GM19468 (cell line): ENCODE measurements at regions not wholly inside any gene's neighbourhood (a gene's known extent, or its start where the extent isn't known, plus 50 kb on each side); places are given as distances from the start of the nearest gene placed in this dataset.

ENCODE experiments used
- ATAC-seq: cut with Tn5 transposase; IDR thresholded peaks from one replicate; pipeline ENCODE4 v1.9.1; 2021; ENCODE audit warnings: mild to moderate bottlenecking, moderate library complexity, moderate number of reproducible peaks; ENCODE audit not compliant: unreplicated experiment; ENCODE audit errors: extremely low read depth

DNA sequence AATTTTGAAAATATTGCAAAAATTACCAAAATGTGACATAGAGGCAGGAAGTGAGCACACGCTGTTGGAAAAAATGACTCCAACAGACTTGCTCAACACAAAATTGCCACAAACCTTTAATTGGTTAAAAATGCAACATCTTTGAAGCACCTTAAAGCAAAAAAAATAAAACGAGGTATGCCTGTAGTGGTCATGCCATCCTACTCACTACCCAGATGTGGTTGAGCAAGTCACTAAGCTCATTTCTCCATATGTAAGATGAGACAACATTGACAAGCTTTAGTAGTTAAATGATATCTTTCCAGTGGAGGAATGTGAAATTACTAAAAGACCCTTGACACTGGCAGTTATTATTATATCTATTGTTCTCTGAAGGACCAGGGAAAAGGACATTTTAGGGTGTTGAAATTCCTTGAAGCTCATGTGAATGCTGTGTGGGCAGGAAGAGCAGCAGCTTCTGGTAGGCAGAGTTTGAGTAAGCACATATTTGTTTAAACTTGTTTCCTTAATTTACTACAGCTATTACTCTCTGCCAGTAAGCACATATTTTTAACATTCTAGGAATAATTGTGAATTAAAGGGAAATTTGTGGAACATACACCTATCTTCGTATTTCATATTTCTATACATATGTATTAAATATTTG is 131.6 kb upstream of the P2RY1 start:
- ATAC-seq, result no peak

DNA sequence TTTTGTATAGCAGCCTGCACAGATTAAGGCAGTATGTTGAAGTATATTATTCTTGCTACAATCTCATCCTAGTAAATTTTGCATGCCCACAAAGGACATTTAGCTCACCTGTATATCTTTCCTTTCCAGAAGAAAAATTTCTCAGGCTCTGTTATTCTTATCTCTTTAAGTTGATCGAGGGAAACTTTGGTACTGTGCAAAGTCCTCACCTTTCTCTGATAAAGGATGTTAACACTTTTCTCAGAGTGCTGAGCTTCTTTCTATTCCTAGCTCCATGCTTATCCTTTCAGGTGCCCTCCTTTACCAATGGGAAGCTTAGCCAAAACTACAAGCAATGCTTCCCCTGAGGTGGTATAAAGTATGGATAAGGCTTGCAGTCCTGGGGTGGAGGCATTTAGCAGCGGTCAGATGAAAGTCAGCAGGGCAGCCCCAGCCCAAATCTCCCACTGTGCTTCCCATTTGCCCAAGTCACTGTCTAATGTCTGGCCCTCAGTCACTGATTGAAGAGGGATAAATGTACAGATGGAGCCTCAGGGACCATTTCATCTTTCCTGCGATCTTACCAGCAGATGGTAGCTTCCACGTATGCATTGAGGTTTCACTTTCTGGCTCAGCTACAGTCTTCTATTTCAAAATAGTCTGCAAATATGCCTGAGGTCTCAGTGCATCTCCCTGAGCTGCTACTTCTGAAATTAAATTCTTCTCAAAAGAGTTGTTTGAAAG is 127.8 kb upstream of the P2RY1 start:
- ATAC-seq, result peak; percentile 19

DNA sequence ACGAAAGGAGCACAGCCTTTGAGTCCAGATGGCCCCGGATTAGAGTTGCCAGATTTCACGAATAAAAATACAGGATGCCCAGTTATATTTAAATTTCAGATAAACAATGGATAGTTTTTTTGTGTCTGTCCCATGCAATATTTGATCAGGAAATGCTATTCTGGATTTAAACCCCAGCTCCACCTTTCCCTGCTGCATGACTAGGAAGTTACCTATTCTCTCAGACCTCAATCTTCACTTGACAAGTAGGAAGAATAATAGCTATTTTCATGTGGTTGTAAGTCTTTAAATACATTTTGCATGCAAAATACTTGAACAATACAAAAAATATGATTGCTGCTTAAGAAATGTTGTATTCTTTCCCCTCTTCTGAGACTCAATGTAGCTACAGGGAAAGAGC is 125.3 kb upstream of the P2RY1 start:
- no peak for ATAC-seq

DNA sequence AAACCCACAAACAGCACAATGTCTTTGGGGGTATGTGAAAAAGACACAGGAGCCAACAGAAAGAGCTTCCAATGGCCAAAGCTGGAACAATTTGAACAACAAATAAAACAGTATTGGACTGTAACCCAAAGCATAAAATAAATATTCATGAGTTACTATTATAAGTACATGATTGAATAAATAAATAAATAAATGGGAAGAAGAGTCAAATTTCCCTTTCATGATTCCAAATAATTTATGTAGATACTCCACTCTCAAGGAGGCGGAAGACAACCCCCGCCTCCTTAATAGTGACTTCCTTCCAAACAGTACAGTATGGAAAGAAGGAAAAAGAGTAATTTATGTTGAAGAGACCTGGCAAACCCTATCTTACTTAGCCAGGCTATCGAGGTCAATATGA is 124.4 kb upstream of the P2RY1 start:
- ATAC-seq, result no peak

DNA sequence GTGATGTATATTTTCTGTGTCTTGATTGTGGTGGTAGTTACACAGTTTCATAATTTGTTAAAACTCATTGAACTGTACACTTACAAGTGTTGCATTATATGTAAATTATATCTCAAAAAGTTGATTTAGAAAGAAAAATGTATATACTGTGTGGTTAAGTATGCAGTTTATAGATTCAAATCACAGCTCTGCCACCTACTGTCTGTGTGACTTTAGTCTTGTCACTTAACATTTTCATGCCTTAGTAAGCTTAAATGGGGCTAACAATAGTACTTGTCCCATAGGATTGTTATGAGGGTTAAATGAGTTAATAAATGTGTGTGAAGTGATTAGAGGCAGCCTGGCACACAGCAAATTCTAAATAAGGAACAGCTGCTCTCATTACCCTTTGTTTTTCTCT is 120.9 kb upstream of the P2RY1 start:
- ATAC-seq, result no peak

DNA sequence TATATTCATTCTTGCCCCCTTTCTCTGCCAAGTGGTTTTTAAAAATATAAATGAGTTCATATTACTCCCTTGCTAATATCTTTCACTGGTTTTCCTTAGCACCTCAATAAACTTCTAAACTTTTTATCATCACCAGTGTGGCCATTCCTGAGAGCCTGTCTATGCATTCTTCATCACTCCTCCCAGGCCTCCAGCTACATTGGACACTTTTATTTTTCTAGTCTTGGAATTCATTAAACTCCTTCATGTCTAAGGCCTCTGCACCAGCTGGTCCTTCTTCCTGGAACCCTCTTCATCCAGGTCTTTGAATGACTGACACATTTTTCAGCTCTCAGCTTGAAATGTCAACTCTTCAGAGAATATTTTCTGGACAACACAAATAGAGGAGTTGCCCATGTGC is 120.4 kb upstream of the P2RY1 start:
- no peak for ATAC-seq

DNA sequence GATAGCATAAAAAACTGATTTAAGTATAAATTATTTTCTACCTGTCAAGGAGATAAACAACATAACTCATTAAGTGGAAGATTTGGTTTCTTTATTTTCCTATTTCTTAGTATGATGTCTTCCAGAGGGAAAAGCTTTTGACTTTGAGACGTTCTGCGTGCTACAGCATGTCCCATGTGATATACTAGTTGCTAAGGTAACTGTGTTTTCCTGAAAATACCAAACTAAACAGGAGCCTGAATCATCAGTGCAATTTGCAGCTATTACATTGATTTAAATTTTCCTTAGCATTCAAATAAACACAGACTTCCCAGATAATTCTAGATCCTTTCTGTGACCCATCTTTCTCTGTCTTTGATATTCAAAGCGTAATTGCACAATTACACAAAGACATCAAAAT is 117.7 kb upstream of the P2RY1 start:
- no peak for ATAC-seq

DNA sequence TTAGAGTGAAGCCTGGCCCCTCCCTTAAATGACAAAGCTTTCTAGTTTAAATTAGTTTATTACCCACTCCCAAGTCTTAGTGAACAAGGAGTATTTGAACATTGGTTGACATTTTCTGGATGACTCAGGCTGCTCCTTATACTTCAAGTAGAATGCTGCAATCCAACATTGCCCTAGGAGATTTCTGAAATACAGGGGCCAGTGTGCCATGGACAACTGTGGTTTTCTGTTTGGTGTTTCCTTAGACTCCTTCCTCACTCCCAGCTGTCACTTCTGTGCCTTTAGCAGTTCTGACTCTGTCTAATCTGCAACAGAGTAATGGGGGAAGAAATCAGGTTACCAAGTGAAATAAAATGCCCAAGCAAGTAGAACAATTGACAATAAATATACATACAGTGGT is 116.1 kb upstream of the P2RY1 start:
- no peak for ATAC-seq

DNA sequence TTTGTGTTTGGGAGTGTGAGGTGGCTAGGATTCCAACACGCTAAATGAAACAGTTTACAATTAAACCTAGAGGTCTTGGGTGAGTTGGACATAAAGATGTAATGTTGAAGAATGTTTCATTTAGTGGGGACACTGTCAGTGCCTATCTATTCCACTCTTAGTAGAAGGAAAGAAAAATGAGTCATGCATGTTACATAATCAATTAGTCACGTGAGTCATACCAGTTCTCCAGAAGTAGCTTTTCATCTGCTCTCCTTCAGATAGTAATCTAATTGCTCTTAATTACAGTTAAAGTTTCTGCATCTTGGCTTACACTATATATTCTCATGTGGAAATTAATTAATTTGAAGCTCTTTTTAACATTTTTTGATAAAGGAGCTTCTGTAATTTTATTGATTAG is 115.7 kb upstream of the P2RY1 start:
- no peak for ATAC-seq

DNA sequence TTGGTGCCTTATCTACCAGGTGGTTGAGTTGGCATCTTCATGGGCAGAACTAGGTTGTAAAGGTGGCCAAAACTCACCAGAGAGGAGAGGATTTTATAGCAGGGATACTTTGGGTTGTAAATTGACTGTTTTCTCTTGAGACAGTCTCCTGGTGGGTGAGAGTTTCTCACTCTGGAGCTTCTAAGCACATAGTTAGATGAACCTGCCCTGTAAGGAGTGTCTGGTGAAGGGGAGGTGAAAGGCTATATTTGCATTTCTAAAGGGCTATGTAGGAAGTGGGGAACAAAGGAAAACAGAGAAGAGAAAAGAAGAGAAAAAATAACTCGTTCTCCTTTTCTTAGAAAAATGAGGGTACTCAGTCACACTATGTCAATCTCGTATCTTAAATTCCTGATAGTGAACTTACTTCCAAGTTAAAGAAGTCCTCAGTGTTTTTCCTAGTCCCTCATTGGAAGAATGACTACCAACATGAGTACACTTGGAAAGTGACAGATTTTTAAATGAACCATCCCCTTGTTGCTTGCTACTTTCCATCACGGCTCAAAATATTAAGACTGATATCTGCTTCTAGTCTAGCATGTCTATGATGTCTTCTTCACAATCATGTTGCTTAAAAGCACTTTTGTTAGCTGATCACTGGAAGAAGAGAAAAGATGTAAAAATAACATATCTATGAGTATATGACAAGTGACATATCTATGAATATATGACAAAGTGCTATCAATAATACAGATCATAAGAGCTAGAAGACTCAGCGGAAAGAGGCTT is 113.8 kb upstream of the P2RY1 start:
- no peak for ATAC-seq

DNA sequence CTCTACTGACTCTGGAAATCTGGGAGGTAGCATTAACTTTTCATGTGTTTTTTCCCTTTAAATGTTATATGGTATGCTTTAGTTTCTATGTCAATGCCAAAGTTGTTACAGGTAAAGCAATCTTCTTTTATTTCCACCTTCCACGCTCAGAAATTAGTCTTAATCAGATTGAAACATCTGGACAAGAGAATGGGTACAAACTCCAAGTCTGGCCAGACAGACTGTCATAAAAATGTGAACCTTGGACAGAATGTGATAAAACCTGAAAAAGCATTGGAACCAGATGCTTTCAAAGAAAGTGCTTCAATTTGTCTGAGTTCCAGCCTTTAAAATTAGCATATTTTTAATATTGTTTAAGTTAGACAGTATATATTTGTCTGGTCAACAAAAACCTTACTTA is 110.7 kb upstream of the P2RY1 start:
- no peak for ATAC-seq

DNA sequence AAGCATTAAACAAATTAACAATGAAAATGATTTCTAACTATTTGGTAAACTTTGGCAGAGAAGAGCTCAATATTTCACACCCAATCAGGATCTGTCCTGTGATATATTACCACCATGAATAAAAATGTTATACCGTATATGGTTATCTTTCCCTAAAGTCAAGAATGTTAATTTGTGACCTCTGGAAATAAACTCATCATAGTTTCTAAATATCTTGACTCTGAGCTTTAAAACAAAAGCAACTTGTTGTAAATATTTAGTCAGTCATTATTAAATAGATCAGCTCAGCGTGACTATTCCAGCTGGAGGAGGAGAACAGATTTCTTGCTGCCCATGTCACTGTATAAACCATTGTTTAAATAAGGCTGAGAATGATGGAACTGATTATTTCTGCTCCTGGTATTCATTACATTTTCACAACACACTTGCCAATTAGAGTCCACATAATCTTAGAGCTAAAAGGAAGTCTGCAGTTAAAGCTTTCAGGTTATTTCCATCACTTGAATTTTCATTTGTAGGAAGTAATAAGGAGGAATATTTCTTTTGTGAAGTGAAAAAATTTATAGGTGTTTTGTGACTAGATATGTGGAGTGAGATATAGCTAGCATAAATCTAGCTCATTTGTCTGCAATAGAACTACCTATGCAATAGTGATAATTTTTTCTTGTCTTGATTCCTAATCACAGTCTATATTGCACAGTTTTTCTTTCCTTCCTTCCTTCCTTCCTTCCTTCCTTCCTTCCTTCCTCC is 106.5 kb upstream of the P2RY1 start:
- no peak for ATAC-seq

DNA sequence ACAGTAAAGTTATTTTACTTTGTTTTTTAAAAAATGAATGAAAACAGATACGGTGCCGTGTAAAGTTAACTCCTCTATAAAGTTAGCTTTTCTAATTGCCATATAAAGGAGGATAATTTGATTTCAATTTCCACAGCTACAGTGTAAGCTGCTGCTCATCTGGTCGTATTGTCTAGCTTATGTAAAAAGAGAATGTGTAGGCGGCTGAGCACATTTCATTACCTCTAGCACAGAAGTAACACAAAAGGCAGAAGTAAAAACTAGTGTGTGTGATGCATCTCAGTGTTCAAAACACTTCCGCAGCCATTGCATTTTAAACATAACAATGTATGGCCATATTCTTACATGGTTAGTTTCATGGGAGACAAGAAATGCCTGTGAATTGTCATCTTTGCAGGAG is 105.0 kb upstream of the P2RY1 start:
- ATAC-seq, result no peak

DNA sequence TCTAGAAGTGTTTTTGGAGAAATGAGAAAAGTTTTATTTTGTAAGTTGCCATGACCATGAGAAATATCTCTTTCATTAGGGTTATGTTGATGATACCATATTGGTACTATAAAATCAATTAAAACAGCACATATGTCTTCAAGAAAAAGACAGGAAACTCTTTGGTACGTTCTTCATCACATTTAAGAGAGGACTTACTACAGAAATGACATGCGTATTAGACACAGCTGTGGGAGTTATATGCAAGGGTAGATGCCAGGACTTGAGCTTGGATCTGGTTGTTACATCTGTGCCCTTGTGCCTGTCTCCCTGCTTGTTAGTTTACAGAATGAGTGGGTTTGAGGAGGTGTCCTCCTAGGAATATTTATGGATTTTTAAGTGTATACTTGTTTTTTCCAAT is 103.4 kb upstream of the P2RY1 start:
- no peak for ATAC-seq

DNA sequence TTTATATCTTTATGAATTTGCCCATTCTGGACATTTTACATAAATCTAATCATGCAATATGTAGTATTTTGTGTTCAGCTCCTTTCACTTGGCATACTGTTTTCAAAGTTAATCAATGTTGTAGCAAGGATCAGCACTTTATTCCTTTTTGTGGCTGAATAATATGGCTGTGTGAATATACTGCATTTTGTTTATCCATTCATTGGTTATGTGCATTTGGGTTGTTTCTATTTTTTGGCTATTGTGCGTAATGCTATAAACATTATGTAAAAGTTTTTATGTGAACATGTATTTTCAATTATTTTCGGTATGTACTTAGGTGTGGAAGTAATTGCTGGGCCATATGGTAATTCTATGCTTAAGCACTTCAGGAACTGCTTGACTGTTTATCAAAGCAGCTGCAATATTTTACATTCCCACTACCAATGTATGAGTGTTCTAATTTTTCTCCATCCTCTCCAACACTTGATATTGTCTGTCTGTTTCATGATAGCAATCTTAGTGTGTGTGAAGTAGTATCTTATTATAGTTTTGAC is 101.3 kb upstream of the P2RY1 start:
- no peak for ATAC-seq

DNA sequence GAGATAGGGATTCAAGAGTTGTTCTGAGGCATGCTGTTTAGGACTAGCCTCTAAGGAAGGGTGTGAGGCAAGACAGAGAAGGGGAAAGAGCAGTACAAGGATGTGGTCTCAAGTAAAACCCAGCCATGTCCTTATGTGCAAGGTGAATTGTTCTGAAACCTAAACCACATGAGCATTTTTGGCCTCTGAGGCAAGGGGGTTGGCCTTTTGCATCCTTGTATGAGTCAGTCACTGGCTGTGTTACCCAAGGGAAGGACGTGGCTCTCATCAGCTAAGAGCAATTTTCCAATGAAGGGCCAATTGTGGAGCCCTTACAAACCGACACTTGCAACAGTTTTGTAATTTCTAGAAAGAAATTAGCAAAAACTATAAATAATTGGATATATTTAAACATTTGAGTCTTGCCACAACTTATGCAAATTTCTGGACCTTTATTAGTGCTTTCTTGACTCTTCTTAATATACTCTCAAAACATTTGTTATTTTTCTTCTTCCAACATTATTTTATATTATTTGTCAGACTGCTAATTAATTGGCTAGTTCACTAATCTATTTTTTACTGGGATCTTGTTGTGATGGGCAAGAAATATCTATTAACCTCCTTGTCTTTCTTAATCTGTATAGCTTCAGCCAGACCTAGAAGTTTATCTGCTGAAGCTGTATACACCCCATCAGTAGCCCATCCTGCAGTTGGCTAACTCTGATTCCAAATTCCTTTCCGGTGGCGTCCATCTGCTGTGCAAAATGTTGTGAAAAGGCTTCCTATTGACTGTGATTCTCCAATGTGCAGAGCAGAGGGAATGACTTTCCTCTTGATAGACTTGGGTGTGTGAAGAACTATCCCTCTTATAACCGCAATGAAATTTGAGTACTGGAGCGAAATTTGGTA is 97.7 kb upstream of the P2RY1 start:
- peak; percentile 97 for ATAC-seq

DNA sequence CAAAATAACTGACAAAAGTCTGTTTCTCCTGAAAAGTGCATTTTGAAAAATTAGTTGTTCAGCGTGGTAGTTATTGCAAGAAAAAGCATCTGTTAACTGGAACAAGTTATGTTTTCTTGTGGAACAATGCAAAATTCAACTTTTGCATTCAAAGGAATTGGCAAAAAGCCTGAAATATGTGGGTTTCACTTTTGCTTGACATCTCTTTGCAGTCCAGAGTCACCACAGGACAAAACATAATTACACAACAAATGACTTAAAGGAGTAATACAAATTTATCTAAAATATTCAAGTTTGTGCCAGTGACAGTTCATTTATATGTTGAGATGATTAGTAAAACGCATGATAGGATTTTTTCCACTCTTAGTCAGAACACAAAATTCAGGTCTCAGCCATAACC is 96.3 kb upstream of the P2RY1 start:
- no peak for ATAC-seq

DNA sequence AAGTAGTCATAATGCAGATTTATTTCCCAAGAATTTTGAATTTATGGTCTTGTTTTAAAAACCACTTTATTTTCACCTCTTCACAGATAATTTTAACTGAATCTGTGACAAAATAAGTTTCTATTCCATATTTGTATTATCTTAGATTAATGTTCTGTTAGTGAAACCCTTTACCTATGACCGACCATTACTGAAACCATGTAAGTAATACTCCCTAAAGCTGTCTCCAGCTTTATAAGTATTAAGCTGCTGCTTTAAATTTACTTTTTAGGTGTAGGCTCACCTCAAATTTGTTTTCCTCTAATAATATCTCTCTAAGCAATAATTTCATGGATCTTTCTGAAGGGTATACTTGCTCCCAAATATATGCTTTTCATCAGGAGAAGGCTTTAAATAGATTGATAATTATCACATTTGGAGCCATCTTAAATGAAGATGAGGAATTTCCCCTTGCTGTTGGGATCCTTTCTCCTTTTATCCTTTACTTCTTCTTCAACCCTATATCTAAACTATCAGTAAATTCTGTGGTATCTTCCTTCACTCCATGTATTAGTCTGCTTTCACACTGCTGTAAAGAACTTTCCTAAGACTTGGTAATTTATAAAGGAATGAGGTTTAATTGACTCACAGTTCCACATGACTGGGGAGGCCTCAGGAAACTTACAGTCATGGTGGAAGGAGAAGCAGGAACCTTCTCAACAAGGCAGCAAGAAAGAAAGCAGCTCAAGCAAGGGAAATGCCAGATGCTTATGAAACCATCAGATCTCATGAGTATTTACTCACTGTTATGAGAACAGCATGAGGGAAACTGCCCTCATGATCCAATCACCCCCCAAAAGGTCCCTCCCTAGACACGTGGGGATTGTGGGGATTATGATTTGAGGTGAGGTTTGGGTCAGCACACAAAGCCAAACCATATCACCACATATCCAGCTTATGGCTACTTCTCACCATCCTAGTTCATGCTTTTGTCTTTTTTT is 92.3 kb upstream of the P2RY1 start:
- no peak for ATAC-seq
